Stimulated activated CD8-positive, alpha-beta memory T cell treated with anti-CD3 and anti-CD28 coated beads, Interleukin-4, amount 100 ng/mL, for 48 hours (primary cell): ENCODE measurements at regions not wholly inside any gene's neighbourhood (a gene's known extent, or its start where the extent isn't known, plus 50 kb on each side); places are given as distances from the start of the nearest gene placed in this dataset.

Source experiments
- DNase-seq: peaks from one replicate; pipeline ENCODE4 v3.0.0-alpha.2; 2020

GRCh38 chr5:37902323-37902722 lies 62.5 kb upstream of the GDNF start:
- no peak for DNase-seq

GRCh38 chr5:37900692-37901091 lies 60.9 kb upstream of the GDNF start:
- DNase-seq = no peak

- DNase-seq = no peak
These were observed 59.2 kb upstream of the GDNF start for GRCh38 chr5:37899037-37899436.

GRCh38 chr5:37896159-37896558 lies 56.3 kb upstream of the GDNF start:
- no peak for DNase-seq

- no peak for DNase-seq
These were observed 53.7 kb upstream of the GDNF start for GRCh38 chr5:37893434-37894134.

GRCh38 chr5:37892586-37892985 lies 52.7 kb upstream of the GDNF start:
- no peak for DNase-seq

- no peak for DNase-seq
These were observed 52.0 kb upstream of the GDNF start for GRCh38 chr5:37891832-37892231.

- DNase-seq = no peak
These were observed 49.9 kb upstream of the GDNF start for GRCh38 chr5:37889612-37890317.
